ENCODE measurements at regions not wholly inside any gene's neighbourhood (a gene's known extent, or its start where the extent isn't known, plus 50 kb on each side); places are given as distances from the start of the nearest gene placed in this dataset.

GRCh38 chr9:104417296-104417695 lies 86.8 kb upstream of the OR13F1 start:
- DNase-seq (ENCODE audit: low spot score), result no peak
- no peak for TF ChIP-seq CTCF (IDR thresholded peaks at IDR 0.05; ENCODE audit: extremely low read depth, missing control alignments)

- DNase-seq (ENCODE audit: low spot score), result no peak
- no peak for TF ChIP-seq CTCF (IDR thresholded peaks at IDR 0.05; ENCODE audit: extremely low read depth, missing control alignments)
Measured at GRCh38 chr9:104429031-104429546, 75.0 kb upstream of the OR13F1 start.

GRCh38 chr9:104435059-104435458 lies 69.0 kb upstream of the OR13F1 start:
- no peak for DNase-seq (ENCODE audit: low spot score)
- TF ChIP-seq CTCF (IDR thresholded peaks at IDR 0.05; ENCODE audit: extremely low read depth, missing control alignments), result no peak

- no peak for DNase-seq (ENCODE audit: low spot score)
- TF ChIP-seq CTCF (IDR thresholded peaks at IDR 0.05; ENCODE audit: extremely low read depth, missing control alignments), result no peak
Measured at GRCh38 chr9:104448036-104448435, 56.0 kb upstream of the OR13F1 start.

Data from GM20000 (cell line).